Liver (tissue), 8 donors: ENCODE measurements at regions not wholly inside any gene's neighbourhood (a gene's known extent, or its start where the extent isn't known, plus 50 kb on each side); places are given as distances from the start of the nearest gene placed in this dataset.

ENCODE experiments used
- DNase-seq: peaks from one replicate; pipeline ENCODE4 v3.0.0-alpha.2; 2017; ENCODE audit warnings: low spot score
- H3K27ac ChIP-seq, 2 donors: one replicate each; pipeline ENCODE4 v1.7.0; 2013; ENCODE audit warnings: inconsistent platforms in 2 of 2, low read length in 2 of 2, control low read depth in 1 of 2, low read depth in 1 of 2, mild to moderate bottlenecking in 1 of 2
- H3K27me3 ChIP-seq, 4 donors: one replicate each; pipeline versions ENCODE4 v1.6.1 to v1.7.0; 2013; ENCODE audit warnings: low read length in 3 of 4, inconsistent platforms in 1 of 4, mild to moderate bottlenecking in 1 of 4, moderate library complexity in 1 of 4; ENCODE audit not compliant: control insufficient read depth in 4 of 4, insufficient read depth in 4 of 4
- H3K36me3 ChIP-seq, 4 donors: one replicate each; pipeline versions ENCODE4 v1.6.1 to v1.7.0; 2013; ENCODE audit warnings: low read length in 3 of 4, mild to moderate bottlenecking in 3 of 4, low read depth in 1 of 4, moderate library complexity in 1 of 4; ENCODE audit not compliant: control insufficient read depth in 4 of 4, insufficient read depth in 3 of 4
- H3K4me1 ChIP-seq, 4 donors: one replicate each; pipeline versions ENCODE4 v1.6.1 to v1.7.0; 2013; ENCODE audit warnings: low read length in 3 of 4, mild to moderate bottlenecking in 3 of 4, moderate library complexity in 1 of 4; ENCODE audit not compliant: control insufficient read depth in 4 of 4, insufficient read depth in 4 of 4
- H3K4me3 ChIP-seq, 3 donors: one replicate each; pipeline versions ENCODE4 v1.6.1 to v1.7.0; 2013; ENCODE audit warnings: low read length in 3 of 3, control low read depth in 1 of 3, low read depth in 1 of 3, mild to moderate bottlenecking in 1 of 3
- H3K9ac ChIP-seq, 2 donors: one replicate each; pipeline ENCODE4 v1.7.0; 2013; ENCODE audit warnings: low read length in 2 of 2, mild to moderate bottlenecking in 2 of 2, moderate library complexity in 2 of 2, control low read depth in 1 of 2, low read depth in 1 of 2
- H3K9me3 ChIP-seq, 4 donors: one replicate each; pipeline versions ENCODE4 v1.6.1 to v1.7.0; 2013; ENCODE audit warnings: low read length in 3 of 4; ENCODE audit not compliant: control insufficient read depth in 4 of 4
- ATF3 ChIP-seq: IDR thresholded peaks from 2 replicates; pipeline ENCODE4 v1.6.1; 2016; ENCODE audit warnings: antibody characterized with exemption
- CTCF ChIP-seq: fragments of 150-350 bp; IDR thresholded peaks from 2 replicates; pipeline ENCODE4 v1.5.1; 2017; ENCODE audit warnings: improper control_type of control experiment, low read depth, low read length; ENCODE audit not compliant: missing input control
- EGR1 ChIP-seq, 2 donors: IDR thresholded peaks; 2 replicates each; pipeline ENCODE4 v1.6.1; 2016 to 2018; ENCODE audit warnings: antibody characterized with exemption in 2 of 2, low read depth in 2 of 2
- FOXA1 ChIP-seq: IDR thresholded peaks from 2 replicates; pipeline ENCODE4 v1.6.1; 2016; ENCODE audit warnings: antibody characterized with exemption
- FOXA2 ChIP-seq: IDR thresholded peaks from 2 replicates; pipeline ENCODE4 v1.6.1; 2016; ENCODE audit warnings: antibody characterized with exemption
- GABPA ChIP-seq, 2 donors: IDR thresholded peaks in 1 of 2; conservative IDR thresholded peaks in 1 of 2; 2 replicates each; pipeline ENCODE4 v1.6.1; 2016; ENCODE audit warnings: antibody characterized with exemption in 2 of 2, mild to moderate bottlenecking in 1 of 2, moderate library complexity in 1 of 2
- HNF4A ChIP-seq, 2 donors: conservative IDR thresholded peaks; 2 replicates each; pipeline ENCODE4 v1.6.1; 2016; ENCODE audit warnings: antibody characterized with exemption in 2 of 2, mild to moderate bottlenecking in 2 of 2
- HNF4G ChIP-seq: IDR thresholded peaks from 2 replicates; pipeline ENCODE4 v1.6.1; 2016; ENCODE audit warnings: antibody characterized with exemption
- JUND ChIP-seq, 2 donors: IDR thresholded peaks; 2 replicates each; pipeline ENCODE4 v1.6.1; 2016; ENCODE audit warnings: antibody characterized with exemption in 2 of 2
- MAX ChIP-seq: IDR thresholded peaks from 2 replicates; pipeline ENCODE4 v1.6.1; 2016; ENCODE audit warnings: antibody characterized with exemption
- NR2F2 ChIP-seq: IDR thresholded peaks from 2 replicates; pipeline ENCODE4 v1.6.1; 2016; ENCODE audit warnings: antibody characterized with exemption
- RAD21 ChIP-seq, 2 donors: IDR thresholded peaks; 2 replicates each; pipeline ENCODE4 v1.6.1; 2016; ENCODE audit warnings: antibody characterized with exemption in 2 of 2, mild to moderate bottlenecking in 2 of 2
- REST ChIP-seq: IDR thresholded peaks from 2 replicates; pipeline ENCODE4 v1.6.1; 2016; ENCODE audit warnings: antibody characterized with exemption, mild to moderate bottlenecking
- RXRA ChIP-seq, 2 donors: IDR thresholded peaks; 2 replicates each; pipeline ENCODE4 v1.6.1; 2017 to 2018; ENCODE audit warnings: antibody characterized with exemption in 2 of 2, mild to moderate bottlenecking in 1 of 2
- SP1 ChIP-seq: IDR thresholded peaks from 2 replicates; pipeline ENCODE4 v1.6.1; 2018; ENCODE audit warnings: antibody characterized with exemption, mild to moderate bottlenecking
- TAF1 ChIP-seq: conservative IDR thresholded peaks from 2 replicates; pipeline ENCODE4 v1.6.1; 2016; ENCODE audit warnings: antibody characterized with exemption, mild to moderate bottlenecking
- YY1 ChIP-seq: IDR thresholded peaks from 2 replicates; pipeline ENCODE4 v1.6.1; 2016; ENCODE audit warnings: antibody characterized with exemption, mild to moderate bottlenecking
- ZBTB33 ChIP-seq: IDR thresholded peaks from 2 replicates; pipeline ENCODE4 v1.6.1; 2016; ENCODE audit warnings: antibody characterized with exemption
- WGBS: extraction: QIAGEN DNeasy Blood & Tissue Kit; methylation state at CpG from one replicate; pipeline ENCODE4 v1.1.7; 2013; 5-methylcytosine and 5-hydroxymethylcytosine counted together
- donor health status: healthy.
- donor health status: healthy.
- donor health status: healthy.
- donor health status: healthy.
- donor health status: healthy.

- no peaks in the 10 kb centered on the region for H3K9me3 ChIP-seq
- no peak overlapping the region for H3K4me3 ChIP-seq
- no peak overlapping the region for H3K9ac ChIP-seq
- H3K36me3 ChIP-seq: no peaks in the 10 kb centered on the region
- no peaks in the 10 kb centered on the region for H3K4me1 ChIP-seq
- WGBS: 59% methylated on average over 1 of the region's 1 CpG
- H3K27ac ChIP-seq: no peak overlapping the region
- DNase-seq: no peak
- H3K27me3 ChIP-seq: no peaks in the 10 kb centered on the region
- no peak for TF ChIP-seq FOXA2
- no peak for TF ChIP-seq FOXA1
- no peak for TF ChIP-seq GABPA (IDR thresholded peaks at IDR 0.05 in 1 of 2, conservative IDR thresholded peaks at IDR 0.05 in 1 of 2)
- TF ChIP-seq HNF4A (conservative IDR thresholded peaks at IDR 0.05): no peak
- no peak for TF ChIP-seq EGR1 (IDR thresholded peaks at IDR 0.05; ENCODE audit: low read depth in 2 of 2)
- TF ChIP-seq TAF1: no peak
- no peak for TF ChIP-seq CTCF
- TF ChIP-seq JUND (IDR thresholded peaks at IDR 0.05): no peak
- no peak for TF ChIP-seq YY1
- no peak for TF ChIP-seq ZBTB33
- TF ChIP-seq HNF4G: no peak
- TF ChIP-seq RAD21 (IDR thresholded peaks at IDR 0.05): no peak
- TF ChIP-seq RXRA (IDR thresholded peaks at IDR 0.05): no peak
- no peak for TF ChIP-seq ATF3
- TF ChIP-seq NR2F2: no peak
- TF ChIP-seq MAX: no peak
- TF ChIP-seq REST: no peak
- TF ChIP-seq SP1: no peak
Observed at GRCh38 chr2:147002256-147002655, 842.6 kb upstream of the ACVR2A start.

- Histone ChIP-seq H3K9me3 (no peaks in the 10 kb centered on the region), H3K9ac (no peak overlapping the region)
- WGBS: 57% methylated on average over 1 of the region's 1 CpG
- no peak for TF ChIP-seq TAF1
- no peak for TF ChIP-seq ZBTB33
- TF ChIP-seq ATF3: no peak
- no peak for TF ChIP-seq YY1
- TF ChIP-seq HNF4G: no peak
- TF ChIP-seq GABPA (IDR thresholded peaks at IDR 0.05 in 1 of 2, conservative IDR thresholded peaks at IDR 0.05 in 1 of 2): no peak
- TF ChIP-seq HNF4A (conservative IDR thresholded peaks at IDR 0.05): no peak
- TF ChIP-seq MAX: no peak
- no peak for TF ChIP-seq RXRA (IDR thresholded peaks at IDR 0.05)
- TF ChIP-seq SP1: no peak
- TF ChIP-seq REST: no peak
Observed at GRCh38 chr2:147001061-147001460, 843.8 kb upstream of the ACVR2A start.

More at GRCh38 chr2:147001061-147001460, 843.8 kb upstream of the ACVR2A start:
- no peak for DNase-seq
- Histone ChIP-seq H3K4me3 (no peak overlapping the region), H3K4me1 (no peaks in the 10 kb centered on the region), H3K27me3 (no peaks in the 10 kb centered on the region), H3K27ac (no peak overlapping the region), H3K36me3 (no peaks in the 10 kb centered on the region)
